Natural killer cell treated with Interleukin-12 subunit alpha and Interleukin-12 subunit beta and Interleukin-15 and Interleukin-18, amount 100 ng/mL, for 72 hours (primary cell): ENCODE measurements at regions not wholly inside any gene's neighbourhood (a gene's known extent, or its start where the extent isn't known, plus 50 kb on each side); places are given as distances from the start of the nearest gene placed in this dataset.
"Not testable (repeated sequence)": the region's sequence is repeated elsewhere in the genome, so short reads cannot be mapped to it uniquely, and the experiment has no call there.

Experiments
- ATAC-seq, 2 donors: fragments of 150-1000 bp; cut with Tn5 transposase in 1 of 2; sonication (Bioruptor Pico), chemical (Tn5 transposase) in 1 of 2; 2 replicates each; pipeline ENCODE4 v1.10.0; 2021
- DNase-seq: peaks from one replicate; pipeline ENCODE4 v3.0.0; 2022; ENCODE audit warnings: low spot score
- H3K27ac Mint-ChIP-seq, 2 donors: 1 replicate in 1 of 2; 2 replicates in 1 of 2; pipeline ENCODE4 v1.8.0; 2022; ENCODE audit warnings: mixed read lengths in 2 of 2, mild to moderate bottlenecking in 1 of 2, moderate library complexity in 1 of 2
- H3K27me3 Mint-ChIP-seq, 2 donors: 1 replicate in 1 of 2; 2 replicates in 1 of 2; pipeline ENCODE4 v1.8.0; 2022; ENCODE audit warnings: mixed read lengths in 2 of 2
- H3K36me3 Mint-ChIP-seq: one replicate; pipeline ENCODE4 v1.8.0; 2022; ENCODE audit warnings: mixed read lengths
- H3K4me1 Mint-ChIP-seq, 2 donors: 1 replicate in 1 of 2; 2 replicates in 1 of 2; pipeline ENCODE4 v1.8.0; 2022; ENCODE audit warnings: low read depth in 2 of 2, mixed read lengths in 2 of 2, mild to moderate bottlenecking in 1 of 2
- H3K4me3 Mint-ChIP-seq: one replicate; pipeline ENCODE4 v1.8.0; 2022; ENCODE audit warnings: mixed read lengths
- H3K9me3 Mint-ChIP-seq: 2 replicates; pipeline ENCODE4 v1.8.0; 2022; ENCODE audit warnings: mixed read lengths

DNA sequence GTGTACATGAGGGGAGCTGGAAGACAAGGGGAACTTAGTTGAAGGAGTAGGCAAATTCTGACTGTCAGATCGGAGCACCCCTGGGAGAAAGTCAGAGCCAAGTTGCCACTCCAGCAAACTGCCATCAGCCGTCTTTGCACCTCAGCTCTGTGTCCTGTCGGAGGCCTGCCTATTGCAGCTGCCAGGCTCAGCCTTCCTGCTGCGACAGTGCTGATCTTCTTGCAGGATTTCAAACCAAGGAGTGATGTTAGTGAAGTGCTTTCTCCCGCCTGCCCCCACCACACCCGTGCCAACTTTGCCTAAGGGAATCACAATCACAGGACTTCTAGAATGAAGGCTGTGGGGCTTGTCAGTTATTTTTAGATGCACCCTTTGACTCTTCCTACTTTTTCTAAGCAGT lies 185.3 kb downstream of the KIT start:
- Mint-ChIP-seq H3K27me3 (peaks cover 0 to 2% of the 10 kb centered on the region in 2 donors), H3K4me3 (no peak overlapping the region), H3K36me3 (no peaks in the 10 kb centered on the region), H3K4me1 (peaks cover 0 to 2% of the 10 kb centered on the region in 2 donors), H3K9me3 (no peaks in the 10 kb centered on the region), H3K27ac (no peak overlapping the region)
- no peak for DNase-seq
- ATAC-seq: no peak

- Mint-ChIP-seq H3K36me3 (no peaks in the 10 kb centered on the region), H3K4me3 (no peak overlapping the region), H3K9me3 (no peaks in the 10 kb centered on the region), H3K27me3 (no peaks in the 10 kb centered on the region), H3K4me1 (peaks cover 0 to 2% of the 10 kb centered on the region in 2 donors), H3K27ac (no peak overlapping the region)
- DNase-seq (no peak), ATAC-seq (no peak)
These were observed 184.9 kb downstream of the KIT start for GRCh38 chr4:54842656-54843055.

GRCh38 chr4:54842226-54842625 lies 184.5 kb downstream of the KIT start:
- H3K4me1 Mint-ChIP-seq: peaks cover 0 to 2% of the 10 kb centered on the region in 2 donors
- no peak for DNase-seq
- no peak for ATAC-seq
- H3K4me3 Mint-ChIP-seq: no peak overlapping the region
- H3K9me3 Mint-ChIP-seq: no peaks in the 10 kb centered on the region
- H3K27ac Mint-ChIP-seq: no peak overlapping the region
- H3K27me3 Mint-ChIP-seq: no peaks in the 10 kb centered on the region
- no peaks in the 10 kb centered on the region for H3K36me3 Mint-ChIP-seq

- DNase-seq (no peak), ATAC-seq (no peak)
- Mint-ChIP-seq H3K27ac (no peak overlapping the region), H3K4me1 (peaks cover 0 to 2% of the 10 kb centered on the region in 2 donors), H3K9me3 (no peaks in the 10 kb centered on the region), H3K36me3 (no peaks in the 10 kb centered on the region), H3K27me3 (no peaks in the 10 kb centered on the region), H3K4me3 (no peak overlapping the region)
These were observed 183.4 kb downstream of the KIT start for GRCh38 chr4:54840992-54841768.

DNA sequence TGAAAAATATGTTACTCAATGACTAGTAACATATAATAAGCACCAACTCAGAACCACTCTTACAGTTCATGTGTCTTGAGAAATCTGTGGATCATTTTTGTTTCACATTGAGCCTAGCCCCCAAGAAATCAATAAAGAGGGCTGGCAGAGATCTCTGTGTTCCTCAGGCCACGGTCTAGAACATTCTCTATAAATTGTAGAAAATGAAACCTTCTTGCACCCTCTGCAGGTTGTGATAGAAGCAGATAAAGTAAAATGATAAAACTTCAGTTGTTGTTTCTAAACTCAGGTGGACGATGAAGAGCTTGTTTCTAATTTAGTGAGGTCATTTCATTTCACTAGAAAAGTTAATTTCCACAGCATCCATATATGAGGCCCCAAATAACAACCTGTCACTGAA lies 182.7 kb downstream of the KIT start:
- Mint-ChIP-seq H3K4me1 (peaks cover 0 to 2% of the 10 kb centered on the region in 2 donors), H3K4me3 (no peak overlapping the region), H3K27me3 (no peaks in the 10 kb centered on the region), H3K36me3 (no peaks in the 10 kb centered on the region), H3K27ac (no peak overlapping the region), H3K9me3 (no peaks in the 10 kb centered on the region)
- ATAC-seq (no peak), DNase-seq (no peak)

GRCh38 chr4:54838301-54838700 lies 180.5 kb downstream of the KIT start:
- Mint-ChIP-seq H3K4me3 (no peak overlapping the region), H3K36me3 (no peaks in the 10 kb centered on the region), H3K9me3 (no peaks in the 10 kb centered on the region), H3K27me3 (no peaks in the 10 kb centered on the region), H3K4me1 (peaks cover 0 to 2% of the 10 kb centered on the region in 2 donors), H3K27ac (no peak overlapping the region)
- no peak for ATAC-seq
- no peak for DNase-seq

DNA sequence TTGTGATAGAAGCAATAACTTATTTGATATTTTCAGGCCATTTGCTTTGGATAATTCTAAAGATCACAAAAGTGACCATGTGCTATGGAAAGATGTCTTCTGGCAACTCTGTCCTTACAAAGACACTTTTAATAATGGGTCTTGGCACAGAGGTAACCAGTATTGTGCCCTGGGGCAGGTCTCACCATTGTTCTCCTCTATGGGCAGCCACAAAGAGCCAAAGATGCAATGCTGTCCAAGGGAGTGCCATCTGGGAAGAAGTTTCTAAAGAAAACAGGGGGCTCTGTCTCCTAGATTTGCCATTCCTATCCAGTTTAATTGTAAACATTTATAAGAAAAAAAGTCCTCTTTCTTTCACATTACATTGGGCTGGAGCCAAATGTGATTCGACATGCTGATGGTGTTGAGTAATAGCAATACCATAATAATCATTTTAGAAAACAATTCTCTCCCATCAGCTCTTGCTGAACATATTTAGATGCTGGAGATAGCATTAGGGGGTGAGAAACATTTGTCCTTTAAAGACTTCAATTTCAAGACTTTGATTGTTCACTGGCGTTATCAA lies 179.9 kb downstream of the KIT start:
- Mint-ChIP-seq H3K4me3 (no peak overlapping the region), H3K36me3 (no peaks in the 10 kb centered on the region), H3K27ac (no peak overlapping the region), H3K27me3 (no peaks in the 10 kb centered on the region), H3K4me1 (peaks cover 0 to 2% of the 10 kb centered on the region in 2 donors), H3K9me3 (no peaks in the 10 kb centered on the region)
- no peak for DNase-seq
- no peak for ATAC-seq

DNA sequence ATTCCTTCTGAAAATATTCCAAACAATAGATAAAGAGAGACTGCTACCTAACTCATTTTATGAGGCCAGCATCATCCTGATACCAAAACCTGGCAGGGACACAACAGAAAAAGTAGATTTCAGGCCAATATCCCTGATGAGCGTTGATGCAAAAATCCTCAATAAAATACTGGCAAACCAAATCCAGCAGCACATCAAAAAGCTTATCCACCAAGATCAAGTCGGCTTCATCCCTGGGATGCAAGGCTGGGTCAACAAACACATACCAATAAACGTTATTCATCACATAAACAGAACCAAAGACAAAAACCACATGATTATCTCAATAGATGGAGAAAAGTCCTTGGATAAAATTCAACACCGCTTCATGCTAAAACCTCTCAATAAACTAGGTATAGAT lies 170.6 kb downstream of the KIT start:
- peaks cover 16% of the 10 kb centered on the region for H3K36me3 Mint-ChIP-seq
- not testable (repeated sequence) for H3K4me3 Mint-ChIP-seq, H3K4me1 Mint-ChIP-seq, DNase-seq, H3K9me3 Mint-ChIP-seq, H3K27me3 Mint-ChIP-seq, ATAC-seq, H3K27ac Mint-ChIP-seq

- H3K27me3 Mint-ChIP-seq: no peaks in the 10 kb centered on the region
- H3K27ac Mint-ChIP-seq: no peak overlapping the region
- H3K4me1 Mint-ChIP-seq: peaks cover 0 to 6% of the 10 kb centered on the region in 2 donors
- peaks cover 12% of the 10 kb centered on the region for H3K36me3 Mint-ChIP-seq
- no peak overlapping the region for H3K4me3 Mint-ChIP-seq
- ATAC-seq (no peak), DNase-seq (no peak)
- no peaks in the 10 kb centered on the region for H3K9me3 Mint-ChIP-seq
These were observed 165.9 kb downstream of the KIT start for GRCh38 chr4:54823616-54824015.

- Mint-ChIP-seq H3K4me3 (no peak overlapping the region), H3K27me3 (no peaks in the 10 kb centered on the region), H3K4me1 (peaks cover 0 to 6% of the 10 kb centered on the region in 2 donors), H3K36me3 (no peaks in the 10 kb centered on the region), H3K27ac (no peak overlapping the region), H3K9me3 (no peaks in the 10 kb centered on the region)
- DNase-seq (no peak), ATAC-seq (no peak)
These were observed 161.3 kb downstream of the KIT start for GRCh38 chr4:54819034-54819433.

DNA sequence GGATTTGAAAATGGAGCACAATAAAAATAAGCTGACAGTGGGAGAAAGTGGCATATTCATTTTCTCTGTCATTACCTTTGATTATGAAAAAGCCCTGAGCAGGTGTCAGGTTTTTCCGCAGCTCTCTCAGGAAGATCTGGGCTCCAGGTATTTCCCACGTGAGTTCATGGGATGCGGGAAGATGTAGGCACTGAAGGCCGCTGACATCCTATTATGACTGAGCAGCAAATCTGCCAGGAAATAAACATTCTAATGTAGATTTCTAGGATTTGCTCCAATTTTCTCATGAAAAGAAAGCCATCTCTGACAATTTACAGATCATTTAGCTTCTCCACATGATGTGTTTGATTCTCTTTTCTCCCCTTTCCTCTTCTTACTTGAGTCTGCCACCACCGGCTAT lies 160.7 kb downstream of the KIT start:
- Mint-ChIP-seq H3K27me3 (no peaks in the 10 kb centered on the region), H3K36me3 (no peaks in the 10 kb centered on the region), H3K9me3 (no peaks in the 10 kb centered on the region), H3K4me3 (no peak overlapping the region), H3K4me1 (peaks cover 0 to 6% of the 10 kb centered on the region in 2 donors), H3K27ac (no peak overlapping the region)
- ATAC-seq (no peak), DNase-seq (no peak)

- peaks cover 2% of the 10 kb centered on the region for H3K9me3 Mint-ChIP-seq
- H3K27ac Mint-ChIP-seq: no peak overlapping the region
- H3K36me3 Mint-ChIP-seq: no peaks in the 10 kb centered on the region
- ATAC-seq: no peak
- no peaks in the 10 kb centered on the region for H3K27me3 Mint-ChIP-seq
- H3K4me3 Mint-ChIP-seq: no peak overlapping the region
- DNase-seq: no peak
- peaks cover 0 to under 1% of the 10 kb centered on the region in 2 donors for H3K4me1 Mint-ChIP-seq
These were observed 155.9 kb downstream of the KIT start for GRCh38 chr4:54813674-54814073.

- no peak for DNase-seq
- Mint-ChIP-seq H3K27ac (no peak overlapping the region), H3K36me3 (peaks cover 13% of the 10 kb centered on the region), H3K27me3 (peaks cover 0 to 4% of the 10 kb centered on the region in 2 donors), H3K4me3 (no peak overlapping the region), H3K9me3 (peaks cover 9% of the 10 kb centered on the region), H3K4me1 (peaks cover 0 to 6% of the 10 kb centered on the region in 2 donors)
- ATAC-seq: no peak
These were observed 148.6 kb downstream of the KIT start for GRCh38 chr4:54806351-54806750.

DNA sequence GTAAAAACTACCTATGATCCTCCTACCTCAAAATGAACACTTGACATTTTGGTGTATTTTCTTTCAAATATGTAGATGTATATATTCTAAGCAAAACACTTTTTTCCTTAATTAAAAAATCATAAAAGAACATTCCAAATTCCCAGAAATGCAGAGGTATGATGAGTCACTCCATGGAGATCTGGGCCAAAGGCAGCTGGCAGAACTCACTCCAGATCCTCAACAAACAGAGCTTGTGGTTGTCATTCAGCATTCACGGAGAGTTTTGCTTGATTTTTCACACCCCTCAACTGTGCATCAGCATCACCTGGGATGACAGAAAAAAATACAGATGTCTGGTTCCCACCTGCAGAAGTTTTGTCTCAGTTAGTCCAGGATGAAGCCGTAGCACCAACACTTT lies 144.6 kb downstream of the KIT start:
- Mint-ChIP-seq H3K36me3 (peaks cover 13% of the 10 kb centered on the region), H3K9me3 (peaks cover 3% of the 10 kb centered on the region), H3K4me1 (peaks cover 0 to 13% of the 10 kb centered on the region in 2 donors), H3K4me3 (no peak overlapping the region), H3K27ac (no peak overlapping the region), H3K27me3 (peaks cover 0 to 4% of the 10 kb centered on the region in 2 donors)
- DNase-seq (no peak), ATAC-seq (no peak)
